SH-SY5Y (cell line): ENCODE measurements at regions not wholly inside any gene's neighbourhood (a gene's known extent, or its start where the extent isn't known, plus 50 kb on each side); places are given as distances from the start of the nearest gene placed in this dataset.

Experiments
- GATA2 ChIP-seq: IDR thresholded peaks from 2 replicates; pipeline ENCODE4 v1.6.1; 2011; ENCODE audit warnings: mild to moderate bottlenecking, low read depth, low read length
- GATA3 ChIP-seq: IDR thresholded peaks from 2 replicates; pipeline ENCODE4 v1.6.1; 2011; ENCODE audit warnings: low read depth, mild to moderate bottlenecking, low read length, moderate library complexity

- TF ChIP-seq GATA2 (no peak), GATA3 (no peak)
Observed at GRCh38 chr2:185473838-185474237, 264.8 kb upstream of the FSIP2 start.
